Activated naive CD8-positive, alpha-beta T cell treated with anti-CD3 and anti-CD28 coated beads, Interleukin-2, amount 10 ng/mL, durations not matched to agents 7 days and 5 days (primary cell): ENCODE measurements at regions not wholly inside any gene's neighbourhood (a gene's known extent, or its start where the extent isn't known, plus 50 kb on each side); places are given as distances from the start of the nearest gene placed in this dataset.
A peak's percentile ranks its signal among the peaks of the same experiment; 100 is the strongest.

Experiments used
- ATAC-seq: fragments of 150-1000 bp; cut with Tn5 transposase; one replicate; pipeline ENCODE4 v1.10.0; 2021; ENCODE audit warnings: low read depth, moderate library complexity
- POLR2A ChIA-PET: fragments of 350-600 bp; sonication (Branson Sonifier 250); formaldehyde crosslinking; loops from one replicate; lab custom pipeline; 2021; ENCODE audit warnings: antibody characterized with exemption; lab: Charles Lee
- DNase-seq: peaks from one replicate; pipeline ENCODE4 v3.0.0; 2021
- H3K27ac Mint-ChIP-seq: one replicate; pipeline ENCODE4 v1.8.0; 2022; ENCODE audit warnings: mild to moderate bottlenecking, mixed read lengths
- H3K27me3 Mint-ChIP-seq: one replicate; pipeline ENCODE4 v1.8.0; 2022; ENCODE audit warnings: mild to moderate bottlenecking, moderate library complexity, mixed read lengths
- H3K36me3 Mint-ChIP-seq: one replicate; pipeline ENCODE4 v1.8.0; 2021; ENCODE audit warnings: mild to moderate bottlenecking, mixed read lengths
- H3K4me1 Mint-ChIP-seq: one replicate; pipeline ENCODE4 v1.8.0; 2021; ENCODE audit warnings: mixed read lengths
- H3K4me3 Mint-ChIP-seq: one replicate; pipeline ENCODE4 v1.8.0; 2022; ENCODE audit warnings: mild to moderate bottlenecking, moderate library complexity, mixed read lengths
- H3K9me3 Mint-ChIP-seq: one replicate; pipeline ENCODE4 v1.8.0; 2021; ENCODE audit warnings: mixed read lengths

GRCh38 chr15:69595009-69595791 is 142.6 kb downstream of the RPLP1 start:
- peaks cover 38% of the 10 kb centered on the region for H3K27me3 Mint-ChIP-seq
- DNase-seq, result no peak
- H3K36me3 Mint-ChIP-seq, result no peaks in the 10 kb centered on the region
- no peak overlapping the region for H3K4me3 Mint-ChIP-seq
- ATAC-seq, result no peak
- POLR2A ChIA-PET, result no interaction called here
- peaks cover 8% of the 10 kb centered on the region for H3K4me1 Mint-ChIP-seq
- no peaks in the 10 kb centered on the region for H3K9me3 Mint-ChIP-seq
- no peak overlapping the region for H3K27ac Mint-ChIP-seq

- no peaks in the 10 kb centered on the region for H3K36me3 Mint-ChIP-seq
- DNase-seq (no peak), ATAC-seq (no peak)
- H3K9me3 Mint-ChIP-seq, result no peaks in the 10 kb centered on the region
- H3K27me3 Mint-ChIP-seq, result peaks cover 44% of the 10 kb centered on the region
- H3K4me3 Mint-ChIP-seq, result no peak overlapping the region
- POLR2A ChIA-PET, result no interaction called here
- H3K4me1 Mint-ChIP-seq, result peaks cover 8% of the 10 kb centered on the region
- H3K27ac Mint-ChIP-seq, result no peak overlapping the region
Observed at GRCh38 chr15:69597061-69597592, 144.5 kb downstream of the RPLP1 start.

- DNase-seq (no peak), ATAC-seq (no peak)
- no peaks in the 10 kb centered on the region for H3K36me3 Mint-ChIP-seq
- no peak overlapping the region for H3K27ac Mint-ChIP-seq
- POLR2A ChIA-PET, result no interaction called here
- no peak overlapping the region for H3K4me3 Mint-ChIP-seq
- H3K4me1 Mint-ChIP-seq, result peaks cover 8% of the 10 kb centered on the region
- no peaks in the 10 kb centered on the region for H3K9me3 Mint-ChIP-seq
- H3K27me3 Mint-ChIP-seq, result peaks cover 53% of the 10 kb centered on the region
Observed at GRCh38 chr15:69599271-69599670, 146.7 kb downstream of the RPLP1 start.

GRCh38 chr15:69600556-69601085 is 148.0 kb downstream of the RPLP1 start:
- no peak for ATAC-seq
- POLR2A ChIA-PET, result no interaction called here

GRCh38 chr15:69601711-69602504 is 149.3 kb downstream of the RPLP1 start:
- no peaks in the 10 kb centered on the region for H3K9me3 Mint-ChIP-seq
- H3K27me3 Mint-ChIP-seq, result peaks cover 38% of the 10 kb centered on the region
- DNase-seq (no peak), ATAC-seq (no peak)
- peaks cover 12% of the 10 kb centered on the region for H3K4me1 Mint-ChIP-seq
- no peak overlapping the region for H3K27ac Mint-ChIP-seq
- no peak overlapping the region for H3K4me3 Mint-ChIP-seq
- POLR2A ChIA-PET, result no interaction called here
- H3K36me3 Mint-ChIP-seq, result no peaks in the 10 kb centered on the region

More at GRCh38 chr15:69600556-69601085, 148.0 kb downstream of the RPLP1 start:
- peaks cover 2% of the 10 kb centered on the region for H3K4me1 Mint-ChIP-seq
- no peak overlapping the region for H3K4me3 Mint-ChIP-seq
- no peaks in the 10 kb centered on the region for H3K36me3 Mint-ChIP-seq
- no peaks in the 10 kb centered on the region for H3K9me3 Mint-ChIP-seq
- no peak for DNase-seq
- no peak overlapping the region for H3K27ac Mint-ChIP-seq
- peaks cover 47% of the 10 kb centered on the region for H3K27me3 Mint-ChIP-seq

GRCh38 chr15:69602921-69603320 is 150.3 kb downstream of the RPLP1 start:
- POLR2A ChIA-PET, result no interaction called here
- H3K36me3 Mint-ChIP-seq, result no peaks in the 10 kb centered on the region
- H3K27me3 Mint-ChIP-seq, result peaks cover 32% of the 10 kb centered on the region
- peaks cover 12% of the 10 kb centered on the region for H3K4me1 Mint-ChIP-seq
- DNase-seq (no peak), ATAC-seq (no peak)
- H3K9me3 Mint-ChIP-seq, result no peaks in the 10 kb centered on the region
- H3K4me3 Mint-ChIP-seq, result no peak overlapping the region
- H3K27ac Mint-ChIP-seq, result no peak overlapping the region

- Mint-ChIP-seq H3K36me3 (no peaks in the 10 kb centered on the region), H3K4me1 (peaks cover 12% of the 10 kb centered on the region), H3K4me3 (no peak overlapping the region), H3K27me3 (peaks cover 33% of the 10 kb centered on the region), H3K27ac (peak overlapping the region; percentile 11), H3K9me3 (no peaks in the 10 kb centered on the region)
- no peak for ATAC-seq
- POLR2A ChIA-PET, result no interaction called here
- no peak for DNase-seq
Observed at GRCh38 chr15:69603369-69604071, 150.9 kb downstream of the RPLP1 start.

GRCh38 chr15:69604072-69604411 is 151.4 kb downstream of the RPLP1 start:
- peak overlapping the region; percentile 11 for H3K27ac Mint-ChIP-seq
- peaks cover 33% of the 10 kb centered on the region for H3K27me3 Mint-ChIP-seq
- DNase-seq (no peak), ATAC-seq (no peak)
- no peak overlapping the region for H3K4me3 Mint-ChIP-seq
- no peaks in the 10 kb centered on the region for H3K9me3 Mint-ChIP-seq
- POLR2A ChIA-PET, result no interaction called here
- no peaks in the 10 kb centered on the region for H3K36me3 Mint-ChIP-seq
- H3K4me1 Mint-ChIP-seq, result peaks cover 12% of the 10 kb centered on the region

- Mint-ChIP-seq H3K36me3 (peaks cover 2% of the 10 kb centered on the region), H3K9me3 (no peaks in the 10 kb centered on the region), H3K4me1 (peaks cover 12% of the 10 kb centered on the region), H3K27ac (no peak overlapping the region), H3K27me3 (peaks cover 23% of the 10 kb centered on the region), H3K4me3 (peak overlapping the region; percentile 1)
- DNase-seq, result no peak
- POLR2A ChIA-PET, result interaction anchor here (0.6 kb wide), 1 partner anchor 1238 kb away, joined by 3 read pairs; no protein-coding TSS in a partner anchor
- ATAC-seq, result peak; percentile 79
Observed at GRCh38 chr15:69606144-69606543, 153.5 kb downstream of the RPLP1 start.

- Mint-ChIP-seq H3K4me3 (no peak overlapping the region), H3K27ac (no peak overlapping the region), H3K36me3 (peaks cover 3% of the 10 kb centered on the region), H3K27me3 (peaks cover 22% of the 10 kb centered on the region), H3K9me3 (no peaks in the 10 kb centered on the region), H3K4me1 (peaks cover 12% of the 10 kb centered on the region)
- ATAC-seq, result no peak
- POLR2A ChIA-PET, result no interaction called here
- DNase-seq, result no peak
Observed at GRCh38 chr15:69606921-69607500, 154.4 kb downstream of the RPLP1 start.

- H3K4me3 Mint-ChIP-seq, result no peak overlapping the region
- POLR2A ChIA-PET, result no interaction called here
- H3K4me1 Mint-ChIP-seq, result peaks cover 12% of the 10 kb centered on the region
- H3K9me3 Mint-ChIP-seq, result no peaks in the 10 kb centered on the region
- DNase-seq, result no peak
- H3K36me3 Mint-ChIP-seq, result peaks cover 3% of the 10 kb centered on the region
- no peak overlapping the region for H3K27ac Mint-ChIP-seq
- peaks cover 10% of the 10 kb centered on the region for H3K27me3 Mint-ChIP-seq
- ATAC-seq, result no peak
Observed at GRCh38 chr15:69608661-69609060, 156.0 kb downstream of the RPLP1 start.

- Mint-ChIP-seq H3K27ac (no peak overlapping the region), H3K4me1 (peaks cover 11% of the 10 kb centered on the region), H3K9me3 (no peaks in the 10 kb centered on the region), H3K27me3 (peaks cover 10% of the 10 kb centered on the region), H3K4me3 (no peak overlapping the region), H3K36me3 (peaks cover 3% of the 10 kb centered on the region)
- no peak for DNase-seq
- ATAC-seq, result no peak
- POLR2A ChIA-PET, result no interaction called here
Observed at GRCh38 chr15:69609176-69609575, 156.6 kb downstream of the RPLP1 start.

- no peak for ATAC-seq
- DNase-seq, result no peak
- Mint-ChIP-seq H3K27ac (no peak overlapping the region), H3K9me3 (no peaks in the 10 kb centered on the region), H3K4me1 (peaks cover 11% of the 10 kb centered on the region), H3K4me3 (no peak overlapping the region), H3K36me3 (peaks cover 3% of the 10 kb centered on the region), H3K27me3 (peaks cover 10% of the 10 kb centered on the region)
- POLR2A ChIA-PET, result no interaction called here
Observed at GRCh38 chr15:69609776-69610175, 157.2 kb downstream of the RPLP1 start.
